ENCODE measurements at regions not wholly inside any gene's neighbourhood (a gene's known extent, or its start where the extent isn't known, plus 50 kb on each side); places are given as distances from the start of the nearest gene placed in this dataset.

GRCh38 chrX:148381603-148382002, 118.8 kb upstream of the AFF2 start:
- H3K9me3 ChIP-seq (ENCODE audit: control insufficient read depth, insufficient read depth, low read length): no peaks in the 10 kb centered on the region
- no peak overlapping the region for H3K4me3 ChIP-seq (ENCODE audit: low read length)
- no CpG with 5 or more reads among the region's 2 CpGs for WGBS (ENCODE audit: insufficient coverage, insufficient read length)
- no peak overlapping the region for H3K27ac ChIP-seq (ENCODE audit: low read length)
- peaks cover 1% of the 10 kb centered on the region; the same call in 1 of the 2 replicates for H3K4me1 ChIP-seq (ENCODE audit: control insufficient read depth, insufficient read depth, low read length)
- H3K36me3 ChIP-seq (ENCODE audit: control insufficient read depth, insufficient read depth, low read length): no peaks in the 10 kb centered on the region
- DNase-seq (ENCODE audit: low read depth, low spot score): no peak
- no peaks in the 10 kb centered on the region for H3K27me3 ChIP-seq (ENCODE audit: control insufficient read depth, insufficient read depth, low read length)

- no peak overlapping the region for H3K4me3 ChIP-seq (ENCODE audit: low read length)
- no peak for DNase-seq (ENCODE audit: low read depth, low spot score)
- H3K9me3 ChIP-seq (ENCODE audit: control insufficient read depth, insufficient read depth, low read length): no peaks in the 10 kb centered on the region
- H3K36me3 ChIP-seq (ENCODE audit: control insufficient read depth, insufficient read depth, low read length): no peaks in the 10 kb centered on the region
- peaks cover 1% of the 10 kb centered on the region; the same call in 1 of the 2 replicates for H3K4me1 ChIP-seq (ENCODE audit: control insufficient read depth, insufficient read depth, low read length)
- H3K27ac ChIP-seq (ENCODE audit: low read length): no peak overlapping the region
- WGBS (ENCODE audit: insufficient coverage, insufficient read length): no CpG with 5 or more reads among the region's 2 CpGs
- H3K27me3 ChIP-seq (ENCODE audit: control insufficient read depth, insufficient read depth, low read length): no peaks in the 10 kb centered on the region
These were observed 117.4 kb upstream of the AFF2 start for GRCh38 chrX:148382983-148383382.

- Histone ChIP-seq H3K4me3 (ENCODE audit: low read length) (no peak overlapping the region), H3K27ac (ENCODE audit: low read length) (no peak overlapping the region), H3K9me3 (ENCODE audit: control insufficient read depth, insufficient read depth, low read length) (no peaks in the 10 kb centered on the region), H3K4me1 (ENCODE audit: control insufficient read depth, insufficient read depth, low read length) (peaks cover 1% of the 10 kb centered on the region; the same call in 1 of the 2 replicates), H3K27me3 (ENCODE audit: control insufficient read depth, insufficient read depth, low read length) (no peaks in the 10 kb centered on the region), H3K36me3 (ENCODE audit: control insufficient read depth, insufficient read depth, low read length) (no peaks in the 10 kb centered on the region)
- no CpG with 5 or more reads among the region's 2 CpGs for WGBS (ENCODE audit: insufficient coverage, insufficient read length)
- DNase-seq (ENCODE audit: low read depth, low spot score): no peak
These were observed 114.9 kb upstream of the AFF2 start for GRCh38 chrX:148385471-148385870.

- no peak for DNase-seq (ENCODE audit: low read depth, low spot score)
- Histone ChIP-seq H3K4me1 (ENCODE audit: control insufficient read depth, insufficient read depth, low read length) (no peaks in the 10 kb centered on the region), H3K27me3 (ENCODE audit: control insufficient read depth, insufficient read depth, low read length) (no peaks in the 10 kb centered on the region), H3K4me3 (ENCODE audit: low read length) (no peak overlapping the region), H3K27ac (ENCODE audit: low read length) (no peak overlapping the region), H3K9me3 (ENCODE audit: control insufficient read depth, insufficient read depth, low read length) (no peaks in the 10 kb centered on the region), H3K36me3 (ENCODE audit: control insufficient read depth, insufficient read depth, low read length) (no peaks in the 10 kb centered on the region)
- WGBS (ENCODE audit: insufficient coverage, insufficient read length): no CpG with 5 or more reads among the region's 2 CpGs
These were observed 110.8 kb upstream of the AFF2 start for GRCh38 chrX:148389629-148390028.

GRCh38 chrX:148412006-148412405, 88.4 kb upstream of the AFF2 start:
- no peaks in the 10 kb centered on the region for H3K9me3 ChIP-seq (ENCODE audit: control insufficient read depth, insufficient read depth, low read length)
- H3K4me3 ChIP-seq (ENCODE audit: low read length): no peak overlapping the region
- no peaks in the 10 kb centered on the region for H3K4me1 ChIP-seq (ENCODE audit: control insufficient read depth, insufficient read depth, low read length)
- no CpG with 5 or more reads among the region's 3 CpGs for WGBS (ENCODE audit: insufficient coverage, insufficient read length)
- no peaks in the 10 kb centered on the region for H3K36me3 ChIP-seq (ENCODE audit: control insufficient read depth, insufficient read depth, low read length)
- H3K27me3 ChIP-seq (ENCODE audit: control insufficient read depth, insufficient read depth, low read length): no peaks in the 10 kb centered on the region
- DNase-seq (ENCODE audit: low read depth, low spot score): no peak
- H3K27ac ChIP-seq (ENCODE audit: low read length): no peak overlapping the region

GRCh38 chrX:148416142-148416541, 84.3 kb upstream of the AFF2 start:
- H3K36me3 ChIP-seq (ENCODE audit: control insufficient read depth, insufficient read depth, low read length): no peaks in the 10 kb centered on the region
- H3K4me1 ChIP-seq (ENCODE audit: control insufficient read depth, insufficient read depth, low read length): no peaks in the 10 kb centered on the region
- H3K27me3 ChIP-seq (ENCODE audit: control insufficient read depth, insufficient read depth, low read length): no peaks in the 10 kb centered on the region
- no peaks in the 10 kb centered on the region for H3K9me3 ChIP-seq (ENCODE audit: control insufficient read depth, insufficient read depth, low read length)
- no CpG with 5 or more reads among the region's 2 CpGs for WGBS (ENCODE audit: insufficient coverage, insufficient read length)
- H3K27ac ChIP-seq (ENCODE audit: low read length): no peak overlapping the region
- no peak overlapping the region for H3K4me3 ChIP-seq (ENCODE audit: low read length)
- no peak for DNase-seq (ENCODE audit: low read depth, low spot score)

- Histone ChIP-seq H3K27me3 (ENCODE audit: control insufficient read depth, insufficient read depth, low read length) (no peaks in the 10 kb centered on the region), H3K9me3 (ENCODE audit: control insufficient read depth, insufficient read depth, low read length) (no peaks in the 10 kb centered on the region), H3K4me1 (ENCODE audit: control insufficient read depth, insufficient read depth, low read length) (no peaks in the 10 kb centered on the region), H3K36me3 (ENCODE audit: control insufficient read depth, insufficient read depth, low read length) (no peaks in the 10 kb centered on the region), H3K27ac (ENCODE audit: low read length) (no peak overlapping the region), H3K4me3 (ENCODE audit: low read length) (no peak overlapping the region)
- DNase-seq (ENCODE audit: low read depth, low spot score): no peak
- no CpG with 5 or more reads among the region's 4 CpGs for WGBS (ENCODE audit: insufficient coverage, insufficient read length)
These were observed 83.5 kb upstream of the AFF2 start for GRCh38 chrX:148416931-148417330.

GRCh38 chrX:148417934-148418333, 82.5 kb upstream of the AFF2 start:
- Histone ChIP-seq H3K4me3 (ENCODE audit: low read length) (no peak overlapping the region), H3K36me3 (ENCODE audit: control insufficient read depth, insufficient read depth, low read length) (no peaks in the 10 kb centered on the region), H3K27ac (ENCODE audit: low read length) (no peak overlapping the region), H3K27me3 (ENCODE audit: control insufficient read depth, insufficient read depth, low read length) (no peaks in the 10 kb centered on the region), H3K4me1 (ENCODE audit: control insufficient read depth, insufficient read depth, low read length) (no peaks in the 10 kb centered on the region), H3K9me3 (ENCODE audit: control insufficient read depth, insufficient read depth, low read length) (no peaks in the 10 kb centered on the region)
- no peak for DNase-seq (ENCODE audit: low read depth, low spot score)
- no CpG with 5 or more reads among the region's 3 CpGs for WGBS (ENCODE audit: insufficient coverage, insufficient read length)

GRCh38 chrX:148422526-148422925, 77.9 kb upstream of the AFF2 start:
- no CpG with 5 or more reads among the region's 4 CpGs for WGBS (ENCODE audit: insufficient coverage, insufficient read length)
- DNase-seq (ENCODE audit: low read depth, low spot score): no peak

GRCh38 chrX:148424570-148424969, 75.8 kb upstream of the AFF2 start:
- no CpG with 5 or more reads among the region's 2 CpGs for WGBS (ENCODE audit: insufficient coverage, insufficient read length)
- Histone ChIP-seq H3K4me1 (ENCODE audit: control insufficient read depth, insufficient read depth, low read length) (peaks cover 2% of the 10 kb centered on the region; the same call in 1 of the 2 replicates), H3K9me3 (ENCODE audit: control insufficient read depth, insufficient read depth, low read length) (no peaks in the 10 kb centered on the region), H3K27ac (ENCODE audit: low read length) (no peak overlapping the region), H3K4me3 (ENCODE audit: low read length) (no peak overlapping the region), H3K27me3 (ENCODE audit: control insufficient read depth, insufficient read depth, low read length) (no peaks in the 10 kb centered on the region), H3K36me3 (ENCODE audit: control insufficient read depth, insufficient read depth, low read length) (no peaks in the 10 kb centered on the region)
- no peak for DNase-seq (ENCODE audit: low read depth, low spot score)

More at GRCh38 chrX:148422526-148422925, 77.9 kb upstream of the AFF2 start:
- H3K27ac ChIP-seq (ENCODE audit: low read length): no peak overlapping the region
- H3K4me1 ChIP-seq (ENCODE audit: control insufficient read depth, insufficient read depth, low read length): peaks cover 2% of the 10 kb centered on the region; the same call in 1 of the 2 replicates
- H3K36me3 ChIP-seq (ENCODE audit: control insufficient read depth, insufficient read depth, low read length): no peaks in the 10 kb centered on the region
- no peaks in the 10 kb centered on the region for H3K27me3 ChIP-seq (ENCODE audit: control insufficient read depth, insufficient read depth, low read length)
- no peak overlapping the region for H3K4me3 ChIP-seq (ENCODE audit: low read length)
- H3K9me3 ChIP-seq (ENCODE audit: control insufficient read depth, insufficient read depth, low read length): no peaks in the 10 kb centered on the region

- WGBS (ENCODE audit: insufficient coverage, insufficient read length): no CpG with 5 or more reads among the region's 3 CpGs
- Histone ChIP-seq H3K27me3 (ENCODE audit: control insufficient read depth, insufficient read depth, low read length) (no peaks in the 10 kb centered on the region), H3K27ac (ENCODE audit: low read length) (no peak overlapping the region), H3K4me3 (ENCODE audit: low read length) (no peak overlapping the region), H3K36me3 (ENCODE audit: control insufficient read depth, insufficient read depth, low read length) (no peaks in the 10 kb centered on the region), H3K4me1 (ENCODE audit: control insufficient read depth, insufficient read depth, low read length) (peaks cover 2% of the 10 kb centered on the region; the same call in 1 of the 2 replicates), H3K9me3 (ENCODE audit: control insufficient read depth, insufficient read depth, low read length) (no peaks in the 10 kb centered on the region)
- no peak for DNase-seq (ENCODE audit: low read depth, low spot score)
These were observed 74.0 kb upstream of the AFF2 start for GRCh38 chrX:148426467-148426866.
